OCI-LY3 (cell line): ENCODE measurements at regions not wholly inside any gene's neighbourhood (a gene's known extent, or its start where the extent isn't known, plus 50 kb on each side); places are given as distances from the start of the nearest gene placed in this dataset.

ENCODE experiments used
- CTCF ChIP-seq: fragments of 200-600, 300-600 bp; sonication (generic); IDR thresholded peaks from 2 replicates; pipeline ENCODE4 v1.5.1; 2014; ENCODE audit warnings: antibody characterized with exemption, low read length, low read depth
- EZH2phosphoT487 ChIP-seq: fragments of 200-600 bp; shearing (Covaris generic); IDR thresholded peaks from 2 replicates; pipeline ENCODE4 v1.6.1; 2018; ENCODE audit warnings: antibody characterized with exemption, mixed run types, low read depth

- TF ChIP-seq CTCF = no peak
- no peak for TF ChIP-seq EZH2phosphoT487
These were observed 427.8 kb upstream of the ZEB2 start for GRCh38 chr2:144947709-144948037.
